Liver (tissue), 8 donors: ENCODE measurements at regions not wholly inside any gene's neighbourhood (a gene's known extent, or its start where the extent isn't known, plus 50 kb on each side); places are given as distances from the start of the nearest gene placed in this dataset.
A peak's percentile ranks its signal among the peaks of the same experiment; 100 is the strongest.

ENCODE experiments used
- DNase-seq: peaks from one replicate; pipeline ENCODE4 v3.0.0-alpha.2; 2017; ENCODE audit warnings: low spot score
- H3K27ac ChIP-seq, 2 donors: one replicate each; pipeline ENCODE4 v1.7.0; 2013; ENCODE audit warnings: inconsistent platforms in 2 of 2, low read length in 2 of 2, control low read depth in 1 of 2, low read depth in 1 of 2, mild to moderate bottlenecking in 1 of 2
- H3K27me3 ChIP-seq, 4 donors: one replicate each; pipeline versions ENCODE4 v1.6.1 to v1.7.0; 2013; ENCODE audit warnings: low read length in 3 of 4, inconsistent platforms in 1 of 4, mild to moderate bottlenecking in 1 of 4, moderate library complexity in 1 of 4; ENCODE audit not compliant: control insufficient read depth in 4 of 4, insufficient read depth in 4 of 4
- H3K36me3 ChIP-seq, 4 donors: one replicate each; pipeline versions ENCODE4 v1.6.1 to v1.7.0; 2013; ENCODE audit warnings: low read length in 3 of 4, mild to moderate bottlenecking in 3 of 4, low read depth in 1 of 4, moderate library complexity in 1 of 4; ENCODE audit not compliant: control insufficient read depth in 4 of 4, insufficient read depth in 3 of 4
- H3K4me1 ChIP-seq, 4 donors: one replicate each; pipeline versions ENCODE4 v1.6.1 to v1.7.0; 2013; ENCODE audit warnings: low read length in 3 of 4, mild to moderate bottlenecking in 3 of 4, moderate library complexity in 1 of 4; ENCODE audit not compliant: control insufficient read depth in 4 of 4, insufficient read depth in 4 of 4
- H3K4me3 ChIP-seq, 3 donors: one replicate each; pipeline versions ENCODE4 v1.6.1 to v1.7.0; 2013; ENCODE audit warnings: low read length in 3 of 3, control low read depth in 1 of 3, low read depth in 1 of 3, mild to moderate bottlenecking in 1 of 3
- H3K9ac ChIP-seq, 2 donors: one replicate each; pipeline ENCODE4 v1.7.0; 2013; ENCODE audit warnings: low read length in 2 of 2, mild to moderate bottlenecking in 2 of 2, moderate library complexity in 2 of 2, control low read depth in 1 of 2, low read depth in 1 of 2
- H3K9me3 ChIP-seq, 4 donors: one replicate each; pipeline versions ENCODE4 v1.6.1 to v1.7.0; 2013; ENCODE audit warnings: low read length in 3 of 4; ENCODE audit not compliant: control insufficient read depth in 4 of 4
- ATF3 ChIP-seq: IDR thresholded peaks from 2 replicates; pipeline ENCODE4 v1.6.1; 2016; ENCODE audit warnings: antibody characterized with exemption
- CTCF ChIP-seq: fragments of 150-350 bp; IDR thresholded peaks from 2 replicates; pipeline ENCODE4 v1.5.1; 2017; ENCODE audit warnings: improper control_type of control experiment, low read depth, low read length; ENCODE audit not compliant: missing input control
- EGR1 ChIP-seq, 2 donors: IDR thresholded peaks; 2 replicates each; pipeline ENCODE4 v1.6.1; 2016 to 2018; ENCODE audit warnings: antibody characterized with exemption in 2 of 2, low read depth in 2 of 2
- FOXA1 ChIP-seq: IDR thresholded peaks from 2 replicates; pipeline ENCODE4 v1.6.1; 2016; ENCODE audit warnings: antibody characterized with exemption
- FOXA2 ChIP-seq: IDR thresholded peaks from 2 replicates; pipeline ENCODE4 v1.6.1; 2016; ENCODE audit warnings: antibody characterized with exemption
- GABPA ChIP-seq, 2 donors: IDR thresholded peaks in 1 of 2; conservative IDR thresholded peaks in 1 of 2; 2 replicates each; pipeline ENCODE4 v1.6.1; 2016; ENCODE audit warnings: antibody characterized with exemption in 2 of 2, mild to moderate bottlenecking in 1 of 2, moderate library complexity in 1 of 2
- HNF4A ChIP-seq, 2 donors: conservative IDR thresholded peaks; 2 replicates each; pipeline ENCODE4 v1.6.1; 2016; ENCODE audit warnings: antibody characterized with exemption in 2 of 2, mild to moderate bottlenecking in 2 of 2
- HNF4G ChIP-seq: IDR thresholded peaks from 2 replicates; pipeline ENCODE4 v1.6.1; 2016; ENCODE audit warnings: antibody characterized with exemption
- JUND ChIP-seq, 2 donors: IDR thresholded peaks; 2 replicates each; pipeline ENCODE4 v1.6.1; 2016; ENCODE audit warnings: antibody characterized with exemption in 2 of 2
- MAX ChIP-seq: IDR thresholded peaks from 2 replicates; pipeline ENCODE4 v1.6.1; 2016; ENCODE audit warnings: antibody characterized with exemption
- NR2F2 ChIP-seq: IDR thresholded peaks from 2 replicates; pipeline ENCODE4 v1.6.1; 2016; ENCODE audit warnings: antibody characterized with exemption
- RAD21 ChIP-seq, 2 donors: IDR thresholded peaks; 2 replicates each; pipeline ENCODE4 v1.6.1; 2016; ENCODE audit warnings: antibody characterized with exemption in 2 of 2, mild to moderate bottlenecking in 2 of 2
- REST ChIP-seq: IDR thresholded peaks from 2 replicates; pipeline ENCODE4 v1.6.1; 2016; ENCODE audit warnings: antibody characterized with exemption, mild to moderate bottlenecking
- RXRA ChIP-seq, 2 donors: IDR thresholded peaks; 2 replicates each; pipeline ENCODE4 v1.6.1; 2017 to 2018; ENCODE audit warnings: antibody characterized with exemption in 2 of 2, mild to moderate bottlenecking in 1 of 2
- SP1 ChIP-seq: IDR thresholded peaks from 2 replicates; pipeline ENCODE4 v1.6.1; 2018; ENCODE audit warnings: antibody characterized with exemption, mild to moderate bottlenecking
- TAF1 ChIP-seq: conservative IDR thresholded peaks from 2 replicates; pipeline ENCODE4 v1.6.1; 2016; ENCODE audit warnings: antibody characterized with exemption, mild to moderate bottlenecking
- YY1 ChIP-seq: IDR thresholded peaks from 2 replicates; pipeline ENCODE4 v1.6.1; 2016; ENCODE audit warnings: antibody characterized with exemption, mild to moderate bottlenecking
- ZBTB33 ChIP-seq: IDR thresholded peaks from 2 replicates; pipeline ENCODE4 v1.6.1; 2016; ENCODE audit warnings: antibody characterized with exemption
- WGBS: extraction: QIAGEN DNeasy Blood & Tissue Kit; methylation state at CpG from one replicate; pipeline ENCODE4 v1.1.7; 2013; 5-methylcytosine and 5-hydroxymethylcytosine counted together
- donor health status: healthy.
- donor health status: healthy.
- donor health status: healthy.
- donor health status: healthy.
- donor health status: healthy.

GRCh38 chr5:96050273-96050880 is 88.7 kb upstream of the ELL2 start:
- Histone ChIP-seq H3K9ac (no peak overlapping the region), H3K4me3 (no peak overlapping the region), H3K4me1 (peaks cover 3 to 34% (median 12%) of the 10 kb centered on the region in 4 donors), H3K27ac (peak overlapping the region in 1 of 2 donors; percentile 33), H3K36me3 (no peaks in the 10 kb centered on the region), H3K27me3 (no peaks in the 10 kb centered on the region), H3K9me3 (no peaks in the 10 kb centered on the region)
- TF ChIP-seq JUND (IDR thresholded peaks at IDR 0.05) (no peak), SP1 (no peak), FOXA1 (no peak), RAD21 (IDR thresholded peaks at IDR 0.05) (no peak), ATF3 (no peak), ZBTB33 (no peak), YY1 (no peak), MAX (no peak), CTCF (no peak), HNF4A (conservative IDR thresholded peaks at IDR 0.05) (no peak), FOXA2 (no peak), TAF1 (no peak), GABPA (IDR thresholded peaks at IDR 0.05 in 1 of 2, conservative IDR thresholded peaks at IDR 0.05 in 1 of 2) (no peak), NR2F2 (no peak), REST (no peak), EGR1 (IDR thresholded peaks at IDR 0.05; ENCODE audit: low read depth in 2 of 2) (no peak), HNF4G (no peak), RXRA (IDR thresholded peaks at IDR 0.05) (no peak)
- no peak for DNase-seq
- WGBS: 94% methylated on average over 7 of the region's 7 CpGs
